SHP77 (cell line): ENCODE measurements at regions not wholly inside any gene's neighbourhood (a gene's known extent, or its start where the extent isn't known, plus 50 kb on each side); places are given as distances from the start of the nearest gene placed in this dataset.

Experiments used
- DNase-seq, 2 experiments: peaks; one replicate each; lab custom pipeline; 2025; lab: John Stamatoyannopoulos, UW

DNA sequence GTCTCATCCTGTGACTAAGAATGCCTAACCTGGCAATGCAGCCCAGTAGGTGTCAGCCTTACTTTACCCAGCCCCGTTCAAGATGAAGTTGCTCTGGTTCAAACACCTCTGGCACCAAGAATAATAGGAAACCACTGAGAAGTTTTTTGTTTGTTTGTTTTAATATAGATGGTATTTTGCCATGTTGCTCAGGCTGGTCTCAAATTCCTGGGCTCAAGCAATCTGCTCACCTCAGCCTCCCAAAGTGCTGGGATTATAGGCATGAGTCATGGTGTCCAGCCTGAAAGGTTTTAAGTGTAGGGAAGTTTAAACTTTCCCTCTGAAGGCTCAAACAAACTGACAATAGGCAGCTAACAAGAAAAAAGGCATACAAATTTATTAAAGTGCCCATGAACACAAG is 51.2 kb upstream of the ABCC4 start:
- DNase-seq = no peak

DNA sequence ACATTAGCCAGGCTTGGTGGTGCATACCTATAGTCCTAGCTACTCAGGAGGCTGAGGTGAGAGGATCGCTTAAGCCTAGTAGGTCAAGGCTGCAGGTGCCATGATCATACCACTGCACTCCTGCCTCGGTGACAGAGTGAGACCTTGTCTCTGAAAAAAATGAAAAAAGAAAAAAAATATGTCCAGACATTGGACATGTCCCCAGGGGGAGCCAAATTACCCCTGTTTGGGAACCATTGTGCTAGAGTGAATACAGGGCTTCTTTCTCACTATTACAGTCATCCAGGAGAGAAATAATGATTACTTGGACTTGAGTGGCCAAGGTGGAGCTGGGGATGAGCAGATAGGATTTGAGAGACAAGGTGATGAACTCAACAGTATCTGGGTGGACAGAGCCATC is 52.9 kb upstream of the ABCC4 start:
- no peak for DNase-seq

DNA sequence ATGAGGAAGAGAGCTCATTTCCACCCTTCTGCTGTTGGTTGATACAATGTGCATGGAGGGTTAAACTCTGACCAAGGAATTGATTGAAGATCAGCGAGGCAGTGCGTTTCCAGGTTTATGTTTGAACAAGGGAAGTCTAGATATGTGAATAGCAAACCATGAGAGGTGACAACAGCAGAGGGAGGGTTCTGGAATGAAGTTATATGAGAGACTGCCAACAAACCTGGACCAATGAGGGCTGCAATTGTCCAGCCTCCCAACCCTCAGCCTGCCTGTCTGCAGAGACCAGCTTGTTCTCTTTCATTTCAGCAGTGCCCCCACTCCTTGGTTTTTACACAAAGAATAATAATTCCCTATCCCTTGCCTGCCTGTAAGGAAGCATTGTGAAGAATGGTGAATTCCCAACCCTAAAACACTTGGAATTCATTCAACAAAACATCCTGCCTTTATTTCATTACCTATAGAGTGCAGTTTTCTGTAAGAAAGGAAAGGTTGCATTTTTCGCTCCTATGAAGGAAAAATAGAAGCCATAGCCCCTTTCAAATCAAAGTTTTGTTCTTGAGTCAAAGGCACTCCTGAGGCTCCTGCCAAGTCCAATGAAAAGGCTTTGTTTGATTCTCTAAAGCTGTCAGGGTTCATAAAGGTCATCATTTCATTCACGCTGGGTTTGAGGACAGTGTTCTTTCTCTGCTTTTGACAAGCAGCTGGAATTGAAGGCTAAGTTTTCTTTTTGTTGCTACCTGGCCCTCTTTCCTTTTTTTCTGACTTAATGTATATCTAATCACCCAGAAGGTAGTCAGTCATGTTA is 53.6 kb upstream of the ABCC4 start:
- DNase-seq = no peak

DNA sequence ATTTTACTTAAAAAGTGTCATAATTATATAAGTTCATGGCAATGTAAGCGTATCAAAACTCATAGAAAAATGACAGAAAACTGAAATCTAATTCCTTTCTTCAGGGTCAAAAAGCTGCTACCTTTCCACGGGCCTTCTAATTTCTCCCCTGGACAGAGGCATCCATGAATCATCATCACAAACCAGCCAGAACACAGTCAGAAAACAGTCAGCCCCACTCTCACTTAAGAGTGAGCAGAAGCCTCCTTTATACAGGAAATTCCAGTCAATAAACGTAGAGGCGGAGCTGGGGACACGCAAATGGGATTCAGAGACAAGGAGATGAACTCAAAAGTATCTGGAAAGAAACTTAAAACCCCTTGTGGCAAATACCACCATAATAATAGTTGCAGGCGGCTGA is 54.2 kb upstream of the ABCC4 start:
- no peak for DNase-seq

DNA sequence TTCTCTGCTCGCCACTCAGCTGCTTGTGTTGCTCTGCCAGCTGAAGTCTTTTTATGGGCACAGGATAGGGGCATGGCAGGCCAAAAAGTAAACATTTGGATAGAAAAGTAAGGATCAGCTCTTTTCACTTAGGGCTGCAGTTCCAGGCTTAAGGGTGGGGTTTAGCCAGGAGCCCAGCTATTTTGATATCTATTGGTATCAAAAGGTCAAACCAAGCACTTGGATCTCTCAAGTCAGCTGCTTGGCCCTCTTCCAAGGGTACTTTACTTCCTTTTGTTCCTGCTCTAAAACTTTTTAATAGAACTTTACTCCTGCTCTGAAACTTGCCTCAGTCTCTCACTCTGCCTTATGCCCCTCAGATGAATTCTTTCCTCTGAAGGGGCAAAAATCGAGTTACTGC is 55.7 kb upstream of the ABCC4 start:
- DNase-seq = no peak

DNA sequence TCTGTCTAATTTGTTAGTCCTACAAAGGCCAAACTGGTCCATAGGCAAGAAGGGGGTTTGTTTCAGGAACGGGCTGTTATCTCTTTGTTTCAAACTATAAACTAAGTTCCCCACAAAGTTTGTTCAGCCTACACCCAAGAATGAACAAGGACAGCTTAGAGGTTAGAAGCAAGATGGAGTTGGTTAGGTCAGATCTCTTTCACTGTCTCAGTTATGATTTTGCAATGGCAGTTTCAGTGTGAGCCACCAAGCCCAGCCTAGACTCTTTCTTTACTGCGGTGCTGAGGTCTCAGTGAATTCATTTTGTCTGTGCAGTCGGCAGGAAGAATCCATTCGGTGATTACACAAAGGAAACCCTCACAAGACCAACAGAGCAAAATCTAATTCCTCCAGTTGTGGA is 56.6 kb upstream of the ABCC4 start:
- no peak for DNase-seq

DNA sequence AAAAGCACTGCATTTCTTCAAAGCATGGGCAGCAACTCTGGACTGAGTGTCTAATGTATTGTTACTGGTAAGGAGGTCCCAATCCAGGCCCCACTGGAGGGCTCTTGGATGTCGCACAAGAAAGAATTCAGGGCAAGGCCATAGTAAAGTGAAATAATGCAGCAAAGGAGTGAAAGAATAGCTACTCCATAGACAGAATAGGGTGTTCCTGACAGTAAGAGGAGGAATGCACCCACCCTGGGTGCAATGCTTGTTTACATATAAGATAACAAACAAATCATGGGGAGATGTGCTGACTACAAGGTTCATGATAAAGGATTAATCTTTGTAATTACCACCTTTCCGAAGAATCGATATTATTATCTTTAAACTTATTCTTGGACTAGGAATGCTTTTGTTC is 58.8 kb upstream of the ABCC4 start:
- DNase-seq = no peak

DNA sequence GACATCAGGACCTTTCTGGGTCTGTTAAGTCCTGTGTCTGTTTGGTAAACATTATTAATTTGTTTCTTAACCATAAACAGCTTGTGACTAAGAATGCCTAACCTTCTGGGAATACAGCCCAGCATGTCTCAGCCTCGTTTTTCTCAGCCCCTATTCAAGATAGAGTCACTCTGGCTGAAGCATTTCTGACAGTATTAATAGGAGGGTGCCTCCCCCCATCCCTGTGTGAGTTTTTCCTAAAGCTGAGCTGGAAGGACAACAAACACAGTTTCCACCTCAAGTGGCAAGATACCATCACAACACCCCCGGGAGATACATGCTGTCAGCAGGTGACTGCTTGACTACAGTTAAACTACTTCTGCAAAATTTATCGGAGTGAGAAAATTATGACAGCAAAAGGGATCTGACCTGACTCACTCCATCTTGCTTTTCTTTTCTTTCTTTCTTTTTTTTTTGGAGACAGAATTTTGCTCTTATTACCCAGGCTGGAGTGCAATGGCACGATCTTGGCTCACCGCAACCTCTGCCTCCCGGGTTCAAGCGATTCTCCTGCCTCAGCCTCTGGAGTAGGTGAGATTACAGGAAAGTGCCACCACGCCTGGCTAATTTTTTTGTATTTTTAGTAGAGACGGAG is 59.3 kb upstream of the ABCC4 start:
- no peak for DNase-seq

DNA sequence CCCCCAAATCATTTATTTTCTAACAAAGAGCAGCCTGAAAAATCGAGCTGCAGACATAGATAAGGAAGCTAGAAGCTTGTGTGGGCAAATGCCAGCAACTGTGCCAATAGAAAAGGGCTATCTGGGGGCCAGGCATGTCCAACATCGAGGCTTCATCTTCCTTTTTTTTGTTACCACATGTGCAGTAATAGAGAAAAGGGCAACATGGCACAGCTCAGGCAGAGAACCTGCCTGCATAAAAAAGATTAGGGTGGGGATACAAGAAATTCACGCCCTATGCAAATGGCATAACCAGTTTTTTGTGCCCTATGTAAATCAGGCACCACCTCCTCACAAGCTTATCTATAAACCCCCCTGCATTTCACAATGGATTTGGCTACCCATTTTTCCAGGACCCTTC is 60.4 kb upstream of the ABCC4 start:
- no peak for DNase-seq

DNA sequence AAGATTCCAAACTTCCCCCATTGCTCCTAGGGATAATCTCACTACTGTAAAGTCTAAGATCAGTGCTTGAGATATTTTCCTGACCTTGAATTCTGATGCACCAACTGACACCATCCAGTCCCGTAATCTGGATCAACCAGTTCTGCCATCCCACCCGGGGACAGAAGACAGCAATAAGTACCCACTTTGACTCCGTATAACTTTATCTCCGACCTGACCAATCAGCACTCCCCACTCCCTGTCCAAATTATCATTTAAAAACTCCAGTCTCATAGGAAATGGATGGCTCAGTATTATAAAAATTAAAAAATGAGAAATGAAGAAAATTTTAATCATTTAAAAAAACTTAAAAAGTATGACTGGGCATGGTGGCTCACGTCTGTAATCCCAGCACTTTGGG is 61.4 kb upstream of the ABCC4 start:
- no peak for DNase-seq

DNA sequence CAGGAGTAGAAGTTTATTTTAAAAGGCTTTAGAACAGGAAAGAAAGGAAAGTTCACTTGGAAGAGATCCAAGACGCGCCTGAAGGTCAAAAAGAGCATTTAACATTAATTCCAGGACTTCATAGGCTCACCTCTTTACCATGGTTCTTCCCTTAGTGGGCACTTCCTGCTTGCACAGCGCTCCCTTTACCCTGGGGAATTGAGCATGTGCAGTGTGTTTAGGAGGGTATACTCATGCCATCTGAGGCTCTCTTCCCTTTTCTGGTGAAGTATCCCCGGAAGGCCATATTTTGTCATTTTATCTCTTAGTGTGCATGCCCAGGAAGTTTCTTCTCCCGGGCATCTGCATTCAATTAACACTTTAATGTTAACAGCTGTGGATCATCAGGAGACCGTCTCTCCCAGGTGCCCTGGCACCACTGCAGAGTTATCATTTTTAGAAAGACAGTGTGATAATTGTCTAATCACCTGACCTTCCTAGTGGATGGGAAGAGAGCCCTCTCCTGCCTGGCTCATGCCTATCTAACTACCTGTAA is 66.1 kb upstream of the ABCC4 start:
- DNase-seq = no peak

DNA sequence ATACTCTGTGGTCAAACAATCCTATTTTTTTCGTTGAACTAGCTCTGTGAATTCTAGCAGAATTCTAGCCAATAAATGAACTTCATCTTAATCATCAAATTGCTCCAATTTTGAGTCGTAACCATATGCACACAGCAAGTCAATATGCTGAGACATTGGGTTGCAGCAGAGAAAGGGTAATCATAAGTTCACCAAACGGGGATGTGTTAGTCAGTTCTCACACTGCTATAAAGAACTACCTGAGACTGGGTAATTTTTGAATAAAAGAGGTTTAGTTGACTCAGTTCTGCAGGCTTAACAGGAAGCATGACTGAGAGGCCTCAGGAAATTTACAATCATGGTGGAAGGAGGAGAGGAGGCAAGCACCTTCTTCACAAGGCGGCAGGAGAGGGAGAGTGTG is 67.7 kb upstream of the ABCC4 start:
- no peak for DNase-seq

DNA sequence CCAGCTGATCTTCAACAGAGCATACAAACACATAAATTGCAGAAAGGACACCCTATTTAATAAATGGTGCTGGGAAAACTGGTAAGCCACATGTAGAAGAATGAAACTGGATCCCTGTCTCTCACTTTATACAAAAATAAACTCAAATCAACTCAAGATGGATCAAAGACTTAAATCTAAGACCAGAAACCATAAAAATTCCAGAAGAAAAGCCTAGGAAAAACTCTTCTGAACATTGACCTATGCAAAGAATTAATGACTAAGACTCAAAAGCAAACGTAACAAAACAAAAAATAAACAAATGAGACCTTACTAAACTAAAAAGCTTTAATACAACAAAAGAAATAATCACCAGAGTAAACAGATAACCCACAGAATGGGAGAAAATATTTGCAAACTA is 74.5 kb upstream of the ABCC4 start:
- no peak for DNase-seq

DNA sequence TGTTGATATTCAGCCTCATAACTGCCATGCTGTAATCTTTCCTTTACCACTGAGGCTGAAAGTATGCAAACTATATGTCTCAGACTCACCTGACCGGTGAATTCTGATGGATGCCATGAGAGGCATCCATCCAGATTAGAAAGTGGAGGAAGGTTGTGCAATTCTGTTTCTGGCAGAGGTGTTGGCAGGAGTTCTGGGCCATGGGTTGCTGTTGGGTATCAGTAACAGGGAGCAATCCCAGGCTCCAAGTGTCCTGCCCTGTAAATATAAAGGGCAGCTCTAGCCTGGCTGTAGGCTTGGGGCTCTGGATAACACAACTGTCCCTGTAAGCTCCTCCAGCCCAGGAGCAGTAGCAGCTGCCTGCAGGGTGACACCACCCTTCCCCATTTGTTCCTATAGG is 77.4 kb upstream of the ABCC4 start:
- DNase-seq = no peak

DNA sequence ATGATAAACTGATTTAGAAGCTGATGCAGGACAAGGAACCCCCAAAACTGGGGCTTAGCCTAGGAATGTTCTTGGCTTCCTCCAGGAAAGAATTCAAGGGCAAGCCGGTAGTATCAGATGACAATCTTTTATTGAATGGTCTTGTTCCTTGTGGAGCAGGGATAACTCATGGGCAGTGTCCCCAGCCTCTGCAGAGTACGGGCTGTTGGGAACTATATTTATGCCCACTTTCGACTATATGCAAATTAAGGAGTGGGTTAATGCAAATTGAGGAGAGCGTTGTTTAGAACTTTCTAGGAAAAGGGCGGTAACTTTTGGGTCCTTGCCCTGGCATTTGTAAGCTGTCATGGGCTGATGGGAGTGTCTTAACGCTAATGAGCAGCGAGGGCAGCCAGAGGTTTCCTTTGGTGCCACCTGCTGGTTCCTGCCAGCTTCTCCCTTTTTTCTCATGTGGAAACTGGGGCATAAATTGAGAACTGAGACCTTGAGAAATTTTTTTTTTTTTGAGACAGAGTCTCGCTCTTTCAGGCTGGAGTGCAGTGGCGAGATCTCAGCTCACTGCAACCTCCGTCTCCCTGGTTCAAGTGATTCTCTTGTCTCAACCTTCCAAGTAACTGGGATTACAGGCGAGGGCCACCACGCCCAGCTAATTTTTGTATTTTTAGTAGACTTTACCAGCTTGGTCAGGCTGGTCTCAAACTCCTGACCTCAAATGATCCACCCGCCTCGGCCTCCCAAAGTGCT is 79.4 kb upstream of the ABCC4 start:
- DNase-seq = peak; percentile 84 to 85

DNA sequence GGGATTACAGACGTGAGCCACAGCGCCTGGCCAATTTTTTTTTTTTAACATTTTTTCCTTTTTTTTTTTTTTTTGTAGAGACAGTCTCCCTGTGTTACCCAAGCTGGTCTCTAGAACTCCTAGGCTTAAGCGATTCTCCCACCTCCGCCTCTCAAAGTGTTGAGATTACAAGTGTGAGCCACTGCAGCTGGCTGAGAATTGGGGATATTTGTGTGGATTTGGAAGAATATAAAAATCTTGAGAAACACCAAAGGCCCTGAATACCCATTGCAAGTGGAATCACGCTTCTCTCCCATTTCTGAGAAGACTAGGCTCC is 79.9 kb upstream of the ABCC4 start:
- DNase-seq = no peak

DNA sequence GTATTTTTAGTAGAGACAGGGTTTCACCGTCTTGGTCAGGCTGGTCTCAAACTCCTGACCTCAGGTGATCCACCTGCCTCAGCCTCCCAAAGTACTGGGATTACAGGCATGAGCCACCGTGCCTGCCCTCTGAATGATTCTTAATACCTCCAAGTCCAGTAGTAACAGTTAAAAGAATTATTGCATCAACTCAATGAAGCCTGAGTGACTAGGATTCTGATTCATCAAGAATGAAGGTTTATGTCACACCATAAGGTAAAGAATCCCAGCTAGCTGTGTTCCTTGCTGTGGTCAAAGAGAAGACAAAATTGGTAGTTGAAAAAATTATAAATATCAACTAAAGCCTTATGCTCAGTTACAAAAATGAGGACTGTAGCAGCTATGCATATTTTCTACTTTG is 81.2 kb upstream of the ABCC4 start:
- DNase-seq = no peak

DNA sequence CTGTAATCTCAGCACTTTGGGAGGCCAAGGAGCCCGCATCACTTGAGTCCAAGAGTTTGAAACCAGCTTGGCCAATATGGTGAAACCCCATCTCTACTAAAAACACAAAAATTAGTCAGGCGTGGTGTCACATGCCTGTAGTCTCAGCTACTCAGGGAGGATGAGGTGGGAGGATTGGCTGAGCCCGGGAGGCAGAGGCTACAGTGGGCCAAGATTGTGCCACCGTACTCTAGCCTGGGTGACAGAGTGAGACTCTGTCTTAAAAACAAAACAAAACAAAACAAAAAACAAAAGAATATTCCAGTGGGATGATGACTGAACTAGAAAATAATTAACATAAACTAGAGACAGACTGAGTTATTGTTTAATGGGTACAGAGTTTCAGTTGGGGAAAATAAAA is 81.7 kb upstream of the ABCC4 start:
- no peak for DNase-seq

DNA sequence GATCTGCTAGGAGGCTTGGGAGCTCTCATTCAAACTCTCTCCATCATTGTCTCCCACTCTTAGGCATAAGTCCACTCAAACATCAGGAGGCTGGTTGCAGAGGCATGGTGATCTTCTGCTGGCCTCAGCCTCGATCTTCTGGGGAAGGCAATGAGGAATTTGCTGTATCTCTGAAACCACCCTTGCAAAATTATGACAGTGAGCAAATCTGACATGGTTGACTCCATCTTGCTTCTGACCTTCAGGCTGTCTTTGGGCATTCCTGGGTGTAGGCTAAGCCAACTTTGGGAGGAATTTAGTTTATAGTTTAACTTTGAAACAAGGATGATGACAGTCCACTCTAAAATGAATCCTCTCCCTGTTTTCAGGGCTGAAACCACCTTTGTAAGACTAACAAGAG is 84.1 kb upstream of the ABCC4 start:
- no peak for DNase-seq

DNA sequence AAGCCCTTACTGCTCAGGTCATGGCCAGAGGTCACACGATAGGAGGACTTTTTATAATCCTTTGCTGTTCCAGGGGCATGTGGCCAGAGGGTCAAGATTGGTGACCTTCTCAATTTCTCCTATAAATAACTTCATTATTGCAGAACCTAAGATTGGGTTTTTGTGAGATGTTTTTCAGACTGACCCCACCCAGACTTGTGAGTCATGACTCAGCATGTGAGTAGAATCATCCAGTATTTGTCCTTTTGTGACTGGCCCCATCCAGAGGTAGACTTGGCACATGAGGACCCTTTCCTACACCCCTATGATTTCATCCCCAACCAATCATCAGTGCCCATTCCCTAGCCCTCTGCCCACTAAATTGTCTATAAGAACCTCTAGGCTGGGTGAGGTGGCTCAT is 84.5 kb upstream of the ABCC4 start:
- DNase-seq = no peak

DNA sequence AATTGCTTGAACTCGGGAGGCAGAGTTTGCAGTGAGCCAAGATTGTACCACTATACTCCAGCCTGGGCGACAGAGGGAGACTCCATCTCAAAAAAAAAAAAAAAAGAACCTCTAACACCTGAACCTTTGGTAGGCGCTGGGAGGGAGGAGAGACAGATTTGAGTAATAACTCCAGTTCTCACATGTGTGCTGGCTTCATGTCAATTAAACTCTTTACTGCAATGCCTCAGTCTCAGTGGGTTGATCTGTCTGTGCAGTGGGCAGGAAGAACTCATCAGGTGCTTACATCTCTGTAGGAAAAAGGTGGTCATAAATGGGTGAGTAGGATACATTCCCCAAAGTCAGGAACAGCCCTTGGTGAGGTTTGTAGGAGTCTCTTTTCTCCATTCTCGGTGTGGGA is 85.1 kb upstream of the ABCC4 start:
- no peak for DNase-seq

DNA sequence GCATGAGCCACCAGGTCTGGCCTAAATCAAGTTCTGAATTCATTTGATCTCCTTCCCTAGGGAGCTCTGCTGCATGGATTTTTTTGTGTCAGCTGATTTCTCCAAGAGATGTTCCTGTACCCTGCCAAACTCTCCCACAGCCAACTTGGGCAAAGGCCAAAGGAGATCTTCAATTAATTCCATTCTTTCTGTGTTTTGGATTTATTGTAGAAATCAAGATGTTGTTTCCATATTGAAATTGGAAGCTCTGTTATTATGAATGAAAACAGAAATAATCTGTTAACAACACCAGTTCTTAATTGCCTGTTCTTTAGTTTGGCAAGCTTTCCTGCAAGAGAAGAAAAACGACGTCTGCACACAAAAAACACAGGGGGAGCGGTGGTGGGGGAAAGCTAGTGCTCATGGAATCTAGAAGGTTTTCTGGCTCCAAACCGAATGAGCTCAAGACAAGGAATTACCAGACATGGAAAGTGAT is 86.5 kb upstream of the ABCC4 start:
- no peak for DNase-seq

DNA sequence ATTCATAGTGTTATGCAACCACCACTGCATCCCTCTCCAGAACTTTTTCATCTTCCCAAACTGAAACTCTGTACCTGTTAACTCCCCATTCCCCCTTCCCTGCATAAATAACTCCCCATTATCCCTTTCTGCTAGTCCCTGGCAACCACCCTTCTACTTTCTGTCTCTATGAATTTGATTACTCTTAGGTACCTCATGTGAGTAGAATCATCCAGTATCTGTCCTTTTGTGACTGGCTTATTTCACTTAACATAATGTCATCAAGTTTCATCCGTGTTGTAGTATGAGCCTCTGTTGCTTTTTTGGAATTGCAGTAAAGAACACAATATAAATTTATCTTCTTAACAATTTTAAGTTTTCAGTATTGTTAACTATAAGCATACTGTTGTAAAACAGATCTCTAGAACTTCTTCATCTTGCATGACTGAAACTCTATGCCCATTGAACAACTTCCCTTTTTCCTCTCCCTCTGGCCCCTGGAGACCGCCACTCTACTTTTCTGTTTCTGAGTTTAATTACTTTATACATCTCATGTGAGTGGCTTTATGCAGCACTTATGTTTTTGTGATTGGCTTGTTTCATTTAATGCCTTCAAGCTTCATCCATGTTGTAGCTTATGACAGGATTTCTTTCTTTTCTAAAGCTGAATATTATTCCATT is 87.3 kb upstream of the ABCC4 start:
- no peak for DNase-seq
